GM18907 (cell line): ENCODE measurements at regions not wholly inside any gene's neighbourhood (a gene's known extent, or its start where the extent isn't known, plus 50 kb on each side); places are given as distances from the start of the nearest gene placed in this dataset.

Source experiments
- ATAC-seq: cut with Tn5 transposase; IDR thresholded peaks from one replicate; pipeline ENCODE4 v1.9.1; 2021; ENCODE audit warnings: mild to moderate bottlenecking, moderate library complexity; ENCODE audit not compliant: unreplicated experiment

- ATAC-seq: no peak
Observed at GRCh38 chr15:35757361-35757760, 211.4 kb upstream of the DPH6 start.

GRCh38 chr15:35757765-35758164 is 211.8 kb upstream of the DPH6 start:
- no peak for ATAC-seq

GRCh38 chr15:35764661-35765519 is 218.9 kb upstream of the DPH6 start:
- ATAC-seq: no peak

- ATAC-seq: no peak
Observed at GRCh38 chr15:35768949-35769348, 223.0 kb upstream of the DPH6 start.

GRCh38 chr15:35769656-35770055 is 223.7 kb upstream of the DPH6 start:
- ATAC-seq: no peak

DNA sequence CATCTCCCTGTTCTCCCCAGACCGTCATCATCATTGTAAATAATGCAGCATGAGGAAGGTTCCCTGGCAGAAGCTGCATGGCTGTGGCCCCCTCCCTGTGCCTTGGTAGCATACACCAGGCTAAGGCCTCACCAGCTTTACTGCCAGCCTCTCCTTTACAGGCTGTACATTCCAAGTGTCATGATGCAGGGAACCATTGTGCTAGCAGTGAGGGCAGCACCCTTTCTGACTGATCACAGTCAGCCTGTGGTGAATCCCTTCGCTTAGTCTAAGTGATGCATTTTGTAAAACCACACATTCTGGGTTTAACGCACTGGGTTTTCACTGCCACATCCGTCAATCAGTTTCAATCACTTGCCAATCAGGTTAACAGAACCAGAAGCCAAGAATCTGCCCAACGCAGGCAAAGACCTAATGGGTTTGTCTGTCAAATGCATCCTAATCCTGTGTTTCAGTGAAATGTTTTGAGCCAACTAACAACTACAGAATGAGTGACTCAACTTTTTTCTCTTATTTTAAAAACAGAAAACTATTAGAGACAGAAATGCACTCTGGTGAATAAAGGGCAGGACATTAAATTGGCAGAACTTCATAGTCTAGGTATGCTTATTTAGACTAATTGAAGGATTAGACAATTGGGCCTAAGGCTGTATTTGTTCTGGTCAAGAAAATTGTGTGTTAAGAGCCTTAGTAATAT is 225.9 kb upstream of the DPH6 start:
- no peak for ATAC-seq

DNA sequence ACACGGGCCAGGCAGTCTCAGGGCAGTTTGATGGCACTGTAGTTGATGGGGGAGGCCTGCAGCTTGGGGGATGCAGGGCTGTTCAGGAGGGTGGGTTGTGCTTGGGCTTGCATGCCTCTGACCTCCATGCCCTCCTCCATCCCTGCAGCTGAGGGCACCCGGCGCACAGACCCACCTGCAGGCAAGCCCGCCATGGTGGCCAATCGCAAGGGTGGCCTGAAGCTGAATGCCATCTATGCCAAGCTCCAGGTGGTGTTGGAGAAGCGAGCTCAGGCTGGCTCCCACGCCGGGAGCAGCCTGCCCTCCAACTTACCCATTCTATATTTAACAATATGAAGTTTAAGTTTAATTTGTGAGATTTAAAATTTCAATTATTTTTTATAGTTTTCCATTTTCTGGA is 228.7 kb upstream of the DPH6 start:
- no peak for ATAC-seq

DNA sequence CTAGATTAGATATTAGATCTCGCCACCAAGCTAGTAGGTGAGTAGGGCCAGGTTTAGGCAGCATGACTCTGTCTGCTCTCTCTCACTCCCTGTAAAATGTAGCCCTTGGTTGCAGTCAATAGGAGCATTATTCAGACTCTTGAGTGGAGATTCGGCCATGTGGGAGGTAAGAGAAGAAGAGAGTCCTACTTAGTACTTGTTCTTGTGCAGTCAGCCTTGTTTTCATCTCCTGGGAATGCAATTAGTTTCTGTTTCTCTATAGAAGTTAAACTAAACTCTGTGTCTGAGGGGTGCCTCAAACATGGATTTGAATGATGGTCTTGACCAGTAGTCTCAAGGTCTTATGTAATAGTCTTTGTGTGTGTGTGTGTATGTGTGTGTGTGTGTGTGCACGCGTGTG is 229.5 kb upstream of the DPH6 start:
- ATAC-seq: no peak

- ATAC-seq: no peak
Observed at GRCh38 chr15:35777061-35777460, 231.1 kb upstream of the DPH6 start.

- ATAC-seq: no peak
Observed at GRCh38 chr15:35783203-35783602, 237.2 kb upstream of the DPH6 start.

DNA sequence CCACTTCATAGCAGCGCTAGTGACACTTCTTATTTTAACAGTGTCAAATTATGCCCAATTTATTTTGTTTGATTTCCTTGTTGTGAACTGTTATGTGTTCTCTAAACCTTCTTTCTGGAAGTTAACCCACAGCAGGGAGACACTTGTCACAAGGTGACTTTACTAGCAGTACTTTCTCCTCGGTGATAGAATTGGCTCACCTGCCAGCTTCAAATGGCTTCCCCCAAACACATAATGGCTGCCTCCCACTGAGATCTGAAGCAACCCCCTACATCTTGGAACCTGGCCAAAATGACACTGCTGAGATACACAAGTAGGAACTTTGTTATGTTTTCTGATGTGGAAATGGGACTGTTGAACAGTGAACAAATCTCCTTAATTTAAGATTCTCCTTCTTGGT is 238.8 kb upstream of the DPH6 start:
- no peak for ATAC-seq

- no peak for ATAC-seq
Observed at GRCh38 chr15:35810007-35810406, 264.0 kb upstream of the DPH6 start.

GRCh38 chr15:35813573-35813972 is 267.6 kb upstream of the DPH6 start:
- no peak for ATAC-seq

DNA sequence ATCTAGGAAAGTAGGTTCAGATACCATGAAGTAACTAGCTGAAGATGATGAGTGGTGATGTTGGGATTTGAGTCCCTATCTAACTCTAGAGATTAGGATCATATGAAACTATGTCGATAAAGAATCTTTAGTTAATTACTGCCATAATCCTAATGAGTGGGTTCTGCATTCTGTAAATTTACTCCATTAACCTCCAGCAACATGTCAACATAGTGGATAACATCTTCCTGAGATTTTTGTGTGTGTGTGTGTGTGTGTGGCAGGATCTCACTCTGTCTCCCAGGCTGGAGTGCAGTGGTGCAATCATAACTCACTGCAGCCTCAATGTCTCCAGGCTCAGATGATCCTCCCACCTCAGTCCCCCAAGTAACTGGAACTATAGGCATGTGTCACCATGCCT is 272.9 kb upstream of the DPH6 start:
- ATAC-seq: no peak

DNA sequence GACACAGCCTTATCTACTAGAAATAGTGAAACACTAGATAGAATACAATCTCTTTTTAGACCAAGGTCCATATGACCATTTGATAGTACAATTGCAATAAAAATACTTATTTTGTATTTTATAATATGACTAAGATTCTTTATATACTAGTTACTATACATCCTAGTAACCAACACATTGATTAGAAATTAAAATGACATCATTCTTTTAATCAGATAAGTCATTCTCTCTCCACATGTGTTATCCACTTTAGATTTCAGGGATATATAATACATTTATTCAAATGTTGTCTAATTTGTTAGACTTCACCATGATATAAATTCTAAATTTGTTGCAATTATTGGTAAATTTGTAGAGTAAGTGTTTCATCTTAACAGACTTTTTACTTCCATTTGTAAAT is 276.2 kb upstream of the DPH6 start:
- ATAC-seq: no peak

DNA sequence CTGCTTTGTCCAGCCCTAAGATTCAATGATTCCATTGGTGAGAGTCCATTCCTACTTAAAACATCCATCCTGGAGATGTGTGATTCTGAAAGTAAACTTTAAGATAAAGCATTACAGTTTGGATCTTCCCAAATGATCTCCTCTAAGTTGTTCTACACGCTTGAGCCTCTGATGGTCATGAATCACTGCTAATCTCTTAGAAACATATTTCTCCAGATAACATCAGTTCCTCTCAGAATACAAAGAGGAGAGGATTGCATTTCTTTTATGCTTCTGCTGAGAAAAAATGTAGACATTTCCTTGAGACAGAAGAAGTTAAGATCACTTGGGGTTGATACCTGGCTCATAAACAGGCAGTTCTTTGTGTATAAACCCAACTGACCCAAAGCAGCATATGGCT is 281.2 kb upstream of the DPH6 start:
- ATAC-seq: no peak

- ATAC-seq: no peak
Observed at GRCh38 chr15:35827911-35828310, 281.9 kb upstream of the DPH6 start.

DNA sequence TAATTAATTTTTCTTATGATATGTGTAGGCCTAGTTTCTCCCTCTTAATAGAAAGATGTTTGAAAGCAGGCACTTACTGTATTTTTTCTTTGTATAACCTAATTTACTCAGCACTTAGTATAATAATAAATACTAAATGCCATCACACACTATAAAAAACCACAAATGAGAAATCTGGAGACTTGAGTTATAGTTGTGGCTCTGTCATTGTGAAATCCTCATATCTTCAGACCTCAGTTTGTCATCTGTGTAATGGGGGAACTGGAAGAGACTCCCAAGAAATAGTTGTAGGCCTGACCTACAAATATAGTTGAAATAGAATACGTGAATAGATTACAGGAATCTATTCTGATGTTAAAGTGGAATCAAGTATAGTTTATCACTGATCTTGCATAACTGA is 287.6 kb upstream of the DPH6 start:
- ATAC-seq: no peak

GRCh38 chr15:35834216-35834830 is 288.4 kb upstream of the DPH6 start:
- ATAC-seq: no peak

DNA sequence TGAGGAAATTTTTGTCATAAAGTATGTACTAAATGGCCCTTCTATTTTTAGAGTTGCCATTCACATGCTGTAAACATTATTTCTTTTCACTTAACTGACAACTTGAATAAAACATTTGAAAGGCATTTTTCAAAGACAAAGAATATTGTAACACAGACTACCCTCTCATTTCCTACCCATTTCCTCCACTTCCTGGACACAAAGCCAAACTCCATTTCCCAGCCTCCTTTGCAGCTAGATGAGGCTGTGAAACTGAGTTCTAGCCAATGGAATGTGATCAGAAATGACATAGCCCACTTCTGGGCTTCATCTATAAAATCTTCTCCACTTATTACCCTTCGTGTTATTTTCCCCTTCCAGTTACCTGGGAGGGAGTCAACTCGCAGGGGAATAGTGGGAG is 288.9 kb upstream of the DPH6 start:
- no peak for ATAC-seq

- ATAC-seq: no peak
Observed at GRCh38 chr15:35838424-35839111, 292.6 kb upstream of the DPH6 start.
